Caco-2 (cell line): ENCODE measurements at regions not wholly inside any gene's neighbourhood (a gene's known extent, or its start where the extent isn't known, plus 50 kb on each side); places are given as distances from the start of the nearest gene placed in this dataset.
"Not testable (repeated sequence)": the region's sequence is repeated elsewhere in the genome, so short reads cannot be mapped to it uniquely, and the experiment has no call there.

Experiments
- BruUV-seq: library from RNA; stranded (reverse); fragments of 400-500 nt; replicated peaks from 2 replicates; lab custom pipeline; 2021; lab: Mats Ljungman, UMichigan
- CTCF ChIA-PET: fragments of 300-600 bp; sonication (Branson Sonifier 250); formaldehyde crosslinking; loops from one replicate; lab custom pipeline; 2022; ENCODE audit warnings: antibody characterized with exemption; lab: Charles Lee
- POLR2A ChIA-PET: fragments of 300-600 bp; sonication (Branson Sonifier 250); formaldehyde crosslinking; loops from one replicate; lab custom pipeline; 2022; ENCODE audit warnings: antibody characterized with exemption; lab: Charles Lee
- DNase-seq, 2 experiments: peaks; one replicate each; pipeline versions ENCODE4 v3.0.0 to v3.0.0-alpha.2; 2020 to 2022
- H3K27me3 ChIP-seq: replicated peaks from 2 replicates; pipeline ENCODE4 v1.6.0; 2011; ENCODE audit warnings: low read length; ENCODE audit not compliant: control insufficient read depth, insufficient read depth
- H3K36me3 ChIP-seq: 2 replicates; pipeline ENCODE4 v1.5.1; 2011; ENCODE audit warnings: low read length; ENCODE audit not compliant: control insufficient read depth, insufficient read depth
- H3K4me1 ChIP-seq: fragments of 250-450 bp; sonication (Bioruptor Pico); 2 replicates; pipeline ENCODE4 v1.5.1; 2020; ENCODE audit warnings: mild to moderate bottlenecking
- H3K4me3 ChIP-seq: 2 replicates; pipeline ENCODE4 v1.5.1; 2011; ENCODE audit warnings: low read depth, mild to moderate bottlenecking, control low read depth, low read length
- H3K9me3 ChIP-seq: fragments of 250-450 bp; sonication (Bioruptor Pico); 2 replicates; pipeline ENCODE4 v1.5.1; 2020; ENCODE audit warnings: mild to moderate bottlenecking, moderate library complexity
- H3K27ac Mint-ChIP-seq: one replicate; pipeline ENCODE4 v1.8.0; 2022; ENCODE audit warnings: mixed read lengths; ENCODE audit not compliant: unreplicated experiment
- H3K27me3 Mint-ChIP-seq: one replicate; pipeline ENCODE4 v1.8.0; 2022; ENCODE audit warnings: mixed read lengths; ENCODE audit not compliant: insufficient read depth, unreplicated experiment
- H3K36me3 Mint-ChIP-seq: one replicate; pipeline ENCODE4 v1.8.0; 2022; ENCODE audit warnings: mild to moderate bottlenecking, mixed read lengths; ENCODE audit not compliant: insufficient read depth, unreplicated experiment
- H3K4me1 Mint-ChIP-seq: one replicate; pipeline ENCODE4 v1.8.0; 2022; ENCODE audit warnings: low read depth, mixed read lengths; ENCODE audit not compliant: unreplicated experiment
- H3K4me3 Mint-ChIP-seq: one replicate; pipeline ENCODE4 v1.8.0; 2022; ENCODE audit warnings: mild to moderate bottlenecking, moderate library complexity, mixed read lengths; ENCODE audit not compliant: unreplicated experiment
- H3K9me3 Mint-ChIP-seq: one replicate; pipeline ENCODE4 v1.8.0; 2022; ENCODE audit warnings: mixed read lengths; ENCODE audit not compliant: unreplicated experiment
- intact Hi-C: fragments of 100-400 bp; cut with micrococcal nuclease; formaldehyde crosslinking; loops from one replicate; pipeline ENCODE4 v1.10.0; 2022; ENCODE audit not compliant: unreplicated experiment
- TF ChIP-seq, protein P1 (sequence below), 2 experiments: fragments of 200-600 bp in 1 of 2; IDR thresholded peaks; 1 replicate in 1 of 2; 2 replicates in 1 of 2; pipeline versions ENCODE4 v1.5.1 to v1.8.0; 2011 to 2022; ENCODE audit warnings: antibody characterized with exemption in 1 of 2, control low read depth in 1 of 2, inconsistent platforms in 1 of 2, low read depth in 1 of 2, low read length in 1 of 2, mild to moderate bottlenecking in 1 of 2, moderate library complexity in 1 of 2; ENCODE audit not compliant: insufficient read depth in 1 of 2, severe bottlenecking in 1 of 2, unreplicated experiment in 1 of 2

GRCh38 chr2:167570370-167570769 is 677.0 kb downstream of the STK39 start:
- Histone ChIP-seq H3K27me3 (no peaks in the 10 kb centered on the region), H3K9me3 (no peaks in the 10 kb centered on the region), H3K36me3 (no peaks in the 10 kb centered on the region), H3K4me3 (no peak overlapping the region), H3K4me1 (no peaks in the 10 kb centered on the region)
- intact Hi-C loops, result no loop called here
- no peak for DNase-seq
- BruUV-seq, result no TSS peak
- H3K4me3 Mint-ChIP-seq, result no peak overlapping the region
- H3K36me3 Mint-ChIP-seq, result no peaks in the 10 kb centered on the region
- H3K9me3 Mint-ChIP-seq, result no peaks in the 10 kb centered on the region
- H3K4me1 Mint-ChIP-seq, result peaks cover 7% of the 10 kb centered on the region
- no peaks in the 10 kb centered on the region for H3K27me3 Mint-ChIP-seq
- CTCF ChIA-PET, result no interaction called here
- no peak overlapping the region for H3K27ac Mint-ChIP-seq
- TF ChIP-seq, protein P1, sequence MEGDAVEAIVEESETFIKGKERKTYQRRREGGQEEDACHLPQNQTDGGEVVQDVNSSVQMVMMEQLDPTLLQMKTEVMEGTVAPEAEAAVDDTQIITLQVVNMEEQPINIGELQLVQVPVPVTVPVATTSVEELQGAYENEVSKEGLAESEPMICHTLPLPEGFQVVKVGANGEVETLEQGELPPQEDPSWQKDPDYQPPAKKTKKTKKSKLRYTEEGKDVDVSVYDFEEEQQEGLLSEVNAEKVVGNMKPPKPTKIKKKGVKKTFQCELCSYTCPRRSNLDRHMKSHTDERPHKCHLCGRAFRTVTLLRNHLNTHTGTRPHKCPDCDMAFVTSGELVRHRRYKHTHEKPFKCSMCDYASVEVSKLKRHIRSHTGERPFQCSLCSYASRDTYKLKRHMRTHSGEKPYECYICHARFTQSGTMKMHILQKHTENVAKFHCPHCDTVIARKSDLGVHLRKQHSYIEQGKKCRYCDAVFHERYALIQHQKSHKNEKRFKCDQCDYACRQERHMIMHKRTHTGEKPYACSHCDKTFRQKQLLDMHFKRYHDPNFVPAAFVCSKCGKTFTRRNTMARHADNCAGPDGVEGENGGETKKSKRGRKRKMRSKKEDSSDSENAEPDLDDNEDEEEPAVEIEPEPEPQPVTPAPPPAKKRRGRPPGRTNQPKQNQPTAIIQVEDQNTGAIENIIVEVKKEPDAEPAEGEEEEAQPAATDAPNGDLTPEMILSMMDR (IDR thresholded peaks at IDR 0.05; ENCODE audit: insufficient read depth in 1 of 2, low read depth in 1 of 2, low read length in 1 of 2, severe bottlenecking in 1 of 2, unreplicated experiment in 1 of 2), result no peak
- POLR2A ChIA-PET, result no interaction called here

GRCh38 chr2:167563885-167564619 is 675.8 kb downstream of the XIRP2 start:
- H3K4me1 ChIP-seq, H3K9me3 ChIP-seq, POLR2A ChIA-PET, H3K27ac Mint-ChIP-seq, intact Hi-C loops, H3K4me3 ChIP-seq, H3K36me3 ChIP-seq, H3K27me3 Mint-ChIP-seq, BruUV-seq, CTCF ChIA-PET, H3K4me3 Mint-ChIP-seq, H3K36me3 Mint-ChIP-seq, DNase-seq, H3K4me1 Mint-ChIP-seq, H3K27me3 ChIP-seq: not testable (repeated sequence)
- peaks cover 25% of the 10 kb centered on the region for H3K9me3 Mint-ChIP-seq

- H3K27me3 ChIP-seq, H3K4me3 ChIP-seq, H3K36me3 ChIP-seq, H3K27me3 Mint-ChIP-seq, H3K4me1 Mint-ChIP-seq, H3K9me3 ChIP-seq, H3K27ac Mint-ChIP-seq, H3K36me3 Mint-ChIP-seq, DNase-seq, BruUV-seq, H3K4me3 Mint-ChIP-seq, POLR2A ChIA-PET, CTCF ChIA-PET, H3K4me1 ChIP-seq: not testable (repeated sequence)
- intact Hi-C loops, result loop anchor here (10.0 kb wide), 1 partner anchor 556 kb away; no protein-coding TSS in a partner anchor
- peaks cover 26% of the 10 kb centered on the region for H3K9me3 Mint-ChIP-seq
Measured at GRCh38 chr2:167558272-167558991, 670.2 kb downstream of the XIRP2 start.

GRCh38 chr2:167555098-167555720 is 666.9 kb downstream of the XIRP2 start:
- POLR2A ChIA-PET, result no interaction called here

More at GRCh38 chr2:167555098-167555720, 666.9 kb downstream of the XIRP2 start:
- Mint-ChIP-seq H3K9me3 (peaks cover 12% of the 10 kb centered on the region), H3K36me3 (no peaks in the 10 kb centered on the region), H3K27me3 (peaks cover 3% of the 10 kb centered on the region), H3K27ac (no peak overlapping the region), H3K4me1 (no peaks in the 10 kb centered on the region), H3K4me3 (no peak overlapping the region)
- no peaks in the 10 kb centered on the region for H3K9me3 ChIP-seq
- H3K36me3 ChIP-seq, result no peaks in the 10 kb centered on the region
- BruUV-seq, result no TSS peak
- H3K4me3 ChIP-seq, result no peak overlapping the region
- CTCF ChIA-PET, result no interaction called here
- H3K27me3 ChIP-seq, result no peaks in the 10 kb centered on the region
- H3K4me1 ChIP-seq, result no peaks in the 10 kb centered on the region
- TF ChIP-seq, protein P1 (IDR thresholded peaks at IDR 0.05; ENCODE audit: insufficient read depth in 1 of 2, low read depth in 1 of 2, low read length in 1 of 2, severe bottlenecking in 1 of 2, unreplicated experiment in 1 of 2), result no peak
- intact Hi-C loops, result loop anchor here (10.0 kb wide), 1 partner anchor 560 kb away; no protein-coding TSS in a partner anchor
- no peak for DNase-seq
